WTC11 (cell line): ENCODE measurements at regions not wholly inside any gene's neighbourhood (a gene's known extent, or its start where the extent isn't known, plus 50 kb on each side); places are given as distances from the start of the nearest gene placed in this dataset.

Experiments used
- ATAC-seq: fragments of 200-7000 bp; cut with Tn5 transposase; 2 replicates; pipeline ENCODE4 v1.10.0; 2021; ENCODE audit warnings: mild to moderate bottlenecking, moderate library complexity
- CTCF ChIA-PET: fragments of 300-600 bp; sonication (Branson Sonifier 250); formaldehyde crosslinking; loops from one replicate; lab custom pipeline; 2021; ENCODE audit warnings: antibody characterized with exemption; lab: Charles Lee
- POLR2A ChIA-PET: fragments of 350-600 bp; sonication (Branson Sonifier 250); formaldehyde crosslinking; loops from one replicate; lab custom pipeline; 2021; ENCODE audit warnings: antibody characterized with exemption; lab: Charles Lee
- DNase-seq: peaks from one replicate; pipeline ENCODE4 v3.0.0; 2021; ENCODE audit warnings: low spot score
- H3K27ac Mint-ChIP-seq: 2 replicates; pipeline ENCODE4 v1.8.0; 2021; ENCODE audit warnings: mixed read lengths
- H3K27me3 Mint-ChIP-seq: 2 replicates; pipeline ENCODE4 v1.8.0; 2021; ENCODE audit warnings: low read depth, mild to moderate bottlenecking, moderate library complexity, mixed read lengths
- H3K36me3 Mint-ChIP-seq: 2 replicates; pipeline ENCODE4 v1.8.0; 2021; ENCODE audit warnings: mixed read lengths
- H3K4me1 Mint-ChIP-seq: 2 replicates; pipeline ENCODE4 v1.8.0; 2022; ENCODE audit warnings: mixed read lengths
- H3K4me3 Mint-ChIP-seq: 2 replicates; pipeline ENCODE4 v1.8.0; 2021; ENCODE audit warnings: mild to moderate bottlenecking, moderate library complexity, mixed read lengths
- H3K9me3 Mint-ChIP-seq: 2 replicates; pipeline ENCODE4 v1.8.0; 2021; ENCODE audit warnings: mixed read lengths
- ATF3 ChIP-seq: sonication (generic); formaldehyde crosslinking; conservative IDR thresholded peaks from 2 replicates; pipeline ENCODE4 v1.8.1; 2022; ENCODE audit warnings: mild to moderate bottlenecking, missing genetic modification reagents
- FOXJ3 ChIP-seq: sonication (generic); formaldehyde crosslinking; IDR thresholded peaks from 2 replicates; pipeline ENCODE4 v1.9.0; 2021; ENCODE audit warnings: missing genetic modification reagents, mild to moderate bottlenecking, borderline replicate concordance
- FOXK1 ChIP-seq: sonication (generic); formaldehyde crosslinking; IDR thresholded peaks from 2 replicates; pipeline ENCODE4 v1.8.0; 2022; ENCODE audit warnings: mild to moderate bottlenecking, moderate library complexity, missing genetic modification reagents
- IRF2 ChIP-seq: sonication (generic); formaldehyde crosslinking; IDR thresholded peaks from 2 replicates; pipeline ENCODE4 v1.8.0; 2022; ENCODE audit warnings: low read depth, missing genetic modification reagents, borderline replicate concordance
- KAT7 ChIP-seq: sonication (generic); formaldehyde crosslinking; IDR thresholded peaks from 2 replicates; pipeline ENCODE4 v1.8.1; 2023; ENCODE audit warnings: missing genetic modification reagents, mild to moderate bottlenecking, borderline replicate concordance
- NFATC4 ChIP-seq: fragments of 250-450 bp; sonication (Bioruptor Pico); IDR thresholded peaks from 2 replicates; pipeline ENCODE4 v1.9.0; 2021; ENCODE audit warnings: mild to moderate bottlenecking
- PRDM15 ChIP-seq: sonication (generic); formaldehyde crosslinking; IDR thresholded peaks from 2 replicates; pipeline ENCODE4 v1.8.0; 2022; ENCODE audit warnings: missing genetic modification reagents
- PRRX2 ChIP-seq: fragments of 250-450 bp; sonication (Bioruptor Pico); IDR thresholded peaks from 2 replicates; pipeline ENCODE4 v1.8.0; 2021; ENCODE audit warnings: mild to moderate bottlenecking
- SMAD3 ChIP-seq: sonication (generic); formaldehyde crosslinking; IDR thresholded peaks from 2 replicates; pipeline ENCODE4 v1.8.0; 2022; ENCODE audit warnings: missing genetic modification reagents, mild to moderate bottlenecking, borderline replicate concordance
- TEAD4 ChIP-seq: sonication (generic); formaldehyde crosslinking; IDR thresholded peaks from 2 replicates; pipeline ENCODE4 v1.8.0; 2022; ENCODE audit warnings: mild to moderate bottlenecking, missing genetic modification reagents
- ZNF232 ChIP-seq: sonication (generic); formaldehyde crosslinking; IDR thresholded peaks from 2 replicates; pipeline ENCODE4 v1.8.0; 2022; ENCODE audit warnings: mild to moderate bottlenecking, missing genetic modification reagents
- ZNF263 ChIP-seq: sonication (generic); formaldehyde crosslinking; IDR thresholded peaks from 2 replicates; pipeline ENCODE4 v1.8.1; 2022; ENCODE audit warnings: low read depth, mild to moderate bottlenecking, moderate library complexity, missing genetic modification reagents
- ZNF281 ChIP-seq: sonication (generic); formaldehyde crosslinking; IDR thresholded peaks from 2 replicates; pipeline ENCODE4 v1.8.0; 2023; ENCODE audit warnings: mild to moderate bottlenecking, missing genetic modification reagents
- TF ChIP-seq, protein P1 (sequence below): fragments of 250-450 bp; sonication (Bioruptor Pico); conservative IDR thresholded peaks from 2 replicates; pipeline ENCODE4 v1.9.0; 2021; ENCODE audit warnings: mild to moderate bottlenecking
- TF ChIP-seq, protein P2 (sequence below): sonication (generic); formaldehyde crosslinking; IDR thresholded peaks from 2 replicates; pipeline ENCODE4 v1.8.0; 2023; ENCODE audit warnings: missing genetic modification reagents
- TF ChIP-seq, protein P3 (sequence below): fragments of 250-450 bp; sonication (Bioruptor Pico); IDR thresholded peaks from 2 replicates; pipeline ENCODE4 v1.8.0; 2021; ENCODE audit warnings: mild to moderate bottlenecking
- TF ChIP-seq, protein P4 (sequence below): sonication (generic); formaldehyde crosslinking; IDR thresholded peaks from 2 replicates; pipeline ENCODE4 v1.8.1; 2023; ENCODE audit warnings: mild to moderate bottlenecking, missing genetic modification reagents, moderate library complexity

- Mint-ChIP-seq H3K27ac (no peak overlapping the region), H3K9me3 (peaks cover 54% of the 10 kb centered on the region), H3K27me3 (no peaks in the 10 kb centered on the region; the same call in 1 of the 2 replicates), H3K4me3 (no peak overlapping the region), H3K36me3 (peaks cover 48% of the 10 kb centered on the region), H3K4me1 (no peaks in the 10 kb centered on the region)
- no peak for ATAC-seq
- ChIA-PET CTCF (no interaction called here), POLR2A (no interaction called here)
- no peak for DNase-seq
- TF ChIP-seq SMAD3 (no peak), PRRX2 (no peak), KAT7 (CRISPR knock-in tag) (no peak), IRF2 (CRISPR knock-in tag) (no peak), PRDM15 (no peak), ATF3 (CRISPR knock-in tag) (no peak), FOXK1 (CRISPR knock-in tag) (no peak), NFATC4 (CRISPR knock-in tag) (no peak), ZNF232 (CRISPR knock-in tag) (no peak), ZNF263 (CRISPR knock-in tag) (no peak), TEAD4 (CRISPR knock-in tag) (no peak), FOXJ3 (CRISPR knock-in tag) (no peak), ZNF281 (CRISPR knock-in tag) (no peak)
- TF ChIP-seq, protein P1, sequence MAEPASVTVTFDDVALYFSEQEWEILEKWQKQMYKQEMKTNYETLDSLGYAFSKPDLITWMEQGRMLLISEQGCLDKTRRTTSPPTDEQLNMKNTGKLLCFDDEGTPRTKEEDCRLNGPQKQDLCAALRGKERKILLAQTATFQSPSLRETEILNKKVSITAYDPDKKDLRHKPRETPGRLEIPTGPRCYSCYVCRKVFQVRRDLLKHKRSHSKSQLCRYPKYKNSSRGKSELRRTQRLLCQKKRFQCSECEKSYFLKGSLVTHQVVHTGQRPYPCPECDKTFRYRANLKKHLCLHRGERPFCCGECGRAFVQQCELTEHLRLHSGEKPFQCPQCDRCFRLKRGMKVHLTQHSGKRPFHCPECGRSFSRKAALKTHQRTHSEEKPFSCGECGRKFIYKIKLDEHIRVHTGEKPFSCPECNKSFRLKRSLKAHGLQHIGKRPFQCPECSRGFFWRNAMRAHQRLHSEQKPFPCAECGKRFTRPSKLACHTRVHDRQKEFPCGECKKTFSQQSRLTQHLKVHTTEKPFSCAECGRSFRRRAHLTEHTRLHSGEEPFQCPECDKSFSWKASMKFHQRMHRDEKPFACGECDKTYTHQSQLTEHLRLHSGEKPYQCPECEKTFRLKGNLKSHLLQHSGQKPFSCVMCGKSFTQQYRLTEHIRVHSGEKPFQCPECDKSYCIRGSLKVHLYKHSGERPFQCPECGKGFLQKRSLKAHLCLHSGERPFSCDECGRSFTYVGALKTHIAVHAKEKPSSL = no peak
- TF ChIP-seq, protein P2, sequence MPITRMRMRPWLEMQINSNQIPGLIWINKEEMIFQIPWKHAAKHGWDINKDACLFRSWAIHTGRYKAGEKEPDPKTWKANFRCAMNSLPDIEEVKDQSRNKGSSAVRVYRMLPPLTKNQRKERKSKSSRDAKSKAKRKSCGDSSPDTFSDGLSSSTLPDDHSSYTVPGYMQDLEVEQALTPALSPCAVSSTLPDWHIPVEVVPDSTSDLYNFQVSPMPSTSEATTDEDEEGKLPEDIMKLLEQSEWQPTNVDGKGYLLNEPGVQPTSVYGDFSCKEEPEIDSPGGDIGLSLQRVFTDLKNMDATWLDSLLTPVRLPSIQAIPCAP = no peak
- TF ChIP-seq, protein P3, sequence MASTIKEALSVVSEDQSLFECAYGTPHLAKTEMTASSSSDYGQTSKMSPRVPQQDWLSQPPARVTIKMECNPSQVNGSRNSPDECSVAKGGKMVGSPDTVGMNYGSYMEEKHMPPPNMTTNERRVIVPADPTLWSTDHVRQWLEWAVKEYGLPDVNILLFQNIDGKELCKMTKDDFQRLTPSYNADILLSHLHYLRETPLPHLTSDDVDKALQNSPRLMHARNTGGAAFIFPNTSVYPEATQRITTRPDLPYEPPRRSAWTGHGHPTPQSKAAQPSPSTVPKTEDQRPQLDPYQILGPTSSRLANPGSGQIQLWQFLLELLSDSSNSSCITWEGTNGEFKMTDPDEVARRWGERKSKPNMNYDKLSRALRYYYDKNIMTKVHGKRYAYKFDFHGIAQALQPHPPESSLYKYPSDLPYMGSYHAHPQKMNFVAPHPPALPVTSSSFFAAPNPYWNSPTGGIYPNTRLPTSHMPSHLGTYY = no peak
- TF ChIP-seq, protein P4, sequence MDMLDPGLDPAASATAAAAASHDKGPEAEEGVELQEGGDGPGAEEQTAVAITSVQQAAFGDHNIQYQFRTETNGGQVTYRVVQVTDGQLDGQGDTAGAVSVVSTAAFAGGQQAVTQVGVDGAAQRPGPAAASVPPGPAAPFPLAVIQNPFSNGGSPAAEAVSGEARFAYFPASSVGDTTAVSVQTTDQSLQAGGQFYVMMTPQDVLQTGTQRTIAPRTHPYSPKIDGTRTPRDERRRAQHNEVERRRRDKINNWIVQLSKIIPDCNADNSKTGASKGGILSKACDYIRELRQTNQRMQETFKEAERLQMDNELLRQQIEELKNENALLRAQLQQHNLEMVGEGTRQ (CRISPR knock-in tag) = no peak
These were observed 774.5 kb upstream of the NEGR1 start for GRCh38 chr1:73056826-73057225.
